Hepatocyte (in vitro differentiated cells): ENCODE measurements at regions not wholly inside any gene's neighbourhood (a gene's known extent, or its start where the extent isn't known, plus 50 kb on each side); places are given as distances from the start of the nearest gene placed in this dataset.

ENCODE experiments used
- DNase-seq: peaks from one replicate; pipeline ENCODE4 v3.0.0-alpha.2; 2016; ENCODE audit warnings: low spot score
- H2AFZ ChIP-seq: fragments of 200-600 bp; sonication (generic); 2 replicates; pipeline ENCODE4 v1.6.0; 2016; ENCODE audit warnings: antibody characterized with exemption, mild to moderate bottlenecking
- H3K27ac ChIP-seq: fragments of 200-600 bp; sonication (generic); 2 replicates; pipeline ENCODE4 v1.5.1; 2016; ENCODE audit warnings: mild to moderate bottlenecking
- H3K27me3 ChIP-seq: fragments of 200-600 bp; sonication (generic); 2 replicates; pipeline ENCODE4 v1.6.1; 2016
- H3K36me3 ChIP-seq: fragments of 200-600 bp; sonication (generic); replicated peaks from 2 replicates; pipeline ENCODE4 v1.5.1; 2016; ENCODE audit warnings: low read depth; ENCODE audit not compliant: insufficient read depth
- H3K4me1 ChIP-seq: fragments of 200-600 bp; sonication (generic); 2 replicates; pipeline ENCODE4 v1.5.1; 2016; ENCODE audit warnings: mild to moderate bottlenecking, moderate library complexity; ENCODE audit not compliant: insufficient read depth
- H3K4me2 ChIP-seq: fragments of 200-600 bp; sonication (generic); 2 replicates; pipeline ENCODE4 v1.6.0; 2016
- H3K4me3 ChIP-seq: fragments of 200-600 bp; sonication (generic); 2 replicates; pipeline ENCODE4 v1.5.1; 2016; ENCODE audit warnings: mild to moderate bottlenecking
- H3K79me2 ChIP-seq: fragments of 200-600 bp; sonication (generic); 2 replicates; pipeline ENCODE4 v1.6.0; 2017; ENCODE audit warnings: mild to moderate bottlenecking
- H3K9me2 ChIP-seq: fragments of 200-600 bp; sonication (generic); replicated peaks from 2 replicates; pipeline ENCODE4 v1.6.0; 2017; ENCODE audit warnings: mild to moderate bottlenecking; ENCODE audit not compliant: insufficient read depth
- H3K9me3 ChIP-seq: fragments of 200-600 bp; sonication (generic); 2 replicates; pipeline ENCODE4 v1.5.1; 2016; ENCODE audit warnings: low read depth, mild to moderate bottlenecking
- H4K20me1 ChIP-seq: fragments of 200-600 bp; sonication (generic); 2 replicates; pipeline ENCODE4 v1.6.0; 2016; ENCODE audit warnings: mild to moderate bottlenecking; ENCODE audit not compliant: insufficient read depth, poor library complexity, severe bottlenecking
- CTCF ChIP-seq: fragments of 200-600 bp; sonication (generic); IDR thresholded peaks from 2 replicates; pipeline ENCODE4 v1.5.1; 2016; ENCODE audit warnings: antibody characterized with exemption, mild to moderate bottlenecking; ENCODE audit not compliant: poor library complexity
- EZH2 ChIP-seq: fragments of 200-600 bp; sonication (generic); IDR thresholded peaks from 2 replicates; pipeline ENCODE4 v1.6.1; 2016; ENCODE audit warnings: antibody characterized with exemption, mild to moderate bottlenecking, borderline replicate concordance
- EZH2phosphoT487 ChIP-seq: fragments of 200-600 bp; sonication (generic); IDR thresholded peaks from one replicate; pipeline ENCODE4 v1.6.1; 2018; ENCODE audit warnings: antibody characterized with exemption, mild to moderate bottlenecking, low read depth, moderate library complexity; ENCODE audit not compliant: unreplicated experiment, severe bottlenecking
- WGBS: methylation state at CpG from one replicate; pipeline ENCODE4 v1.1.6; 2016; ENCODE audit warnings: low lambda C conversion rate; ENCODE audit errors: missing lambda C conversion rate; 5-methylcytosine and 5-hydroxymethylcytosine counted together

- no peaks in the 10 kb centered on the region for H3K79me2 ChIP-seq
- no peaks in the 10 kb centered on the region for H3K9me3 ChIP-seq
- TF ChIP-seq EZH2phosphoT487 (no peak), EZH2 (no peak), CTCF (no peak)
- H3K4me1 ChIP-seq = no peaks in the 10 kb centered on the region
- no peaks in the 10 kb centered on the region for H3K27me3 ChIP-seq
- no peak overlapping the region for H3K4me3 ChIP-seq
- H3K9me2 ChIP-seq = no peaks in the 10 kb centered on the region
- no peak overlapping the region for H3K27ac ChIP-seq
- no peak overlapping the region for H2AFZ ChIP-seq
- no peaks in the 10 kb centered on the region for H3K36me3 ChIP-seq
- DNase-seq = no peak
- WGBS = 82% methylated on average over 6 of the region's 6 CpGs
- H4K20me1 ChIP-seq = no peaks in the 10 kb centered on the region
- no peak overlapping the region for H3K4me2 ChIP-seq
Observed at GRCh38 chr4:179595671-179596410, 2153.6 kb upstream of the AGA start.

GRCh38 chr4:179596621-179597020 is 2154.4 kb upstream of the AGA start:
- WGBS = 82% methylated on average over 2 of the region's 2 CpGs
- H2AFZ ChIP-seq = no peak overlapping the region
- TF ChIP-seq EZH2phosphoT487 = no peak
- no peak for TF ChIP-seq CTCF
- TF ChIP-seq EZH2 = no peak

GRCh38 chr4:179597301-179597700 is 2155.1 kb upstream of the AGA start:
- Histone ChIP-seq H3K9me2 (no peaks in the 10 kb centered on the region), H3K9me3 (no peaks in the 10 kb centered on the region), H4K20me1 (no peaks in the 10 kb centered on the region), H3K4me3 (no peak overlapping the region), H3K27ac (no peak overlapping the region), H2AFZ (no peak overlapping the region), H3K4me2 (no peak overlapping the region), H3K4me1 (no peaks in the 10 kb centered on the region), H3K79me2 (no peaks in the 10 kb centered on the region), H3K27me3 (no peaks in the 10 kb centered on the region), H3K36me3 (no peaks in the 10 kb centered on the region)
- TF ChIP-seq EZH2phosphoT487 = no peak
- TF ChIP-seq CTCF = no peak
- no peak for TF ChIP-seq EZH2
- WGBS = 68% methylated on average over 2 of the region's 2 CpGs
- DNase-seq = no peak

More at GRCh38 chr4:179596621-179597020, 2154.4 kb upstream of the AGA start:
- H3K4me1 ChIP-seq = no peaks in the 10 kb centered on the region
- no peak overlapping the region for H3K4me2 ChIP-seq
- no peak for DNase-seq
- no peak overlapping the region for H3K4me3 ChIP-seq
- H3K9me2 ChIP-seq = no peaks in the 10 kb centered on the region
- H3K9me3 ChIP-seq = no peaks in the 10 kb centered on the region
- no peaks in the 10 kb centered on the region for H3K27me3 ChIP-seq
- no peak overlapping the region for H3K27ac ChIP-seq
- no peaks in the 10 kb centered on the region for H4K20me1 ChIP-seq
- no peaks in the 10 kb centered on the region for H3K79me2 ChIP-seq
- no peaks in the 10 kb centered on the region for H3K36me3 ChIP-seq
